Fibroblast of lung (primary cell): ENCODE measurements at regions not wholly inside any gene's neighbourhood (a gene's known extent, or its start where the extent isn't known, plus 50 kb on each side); places are given as distances from the start of the nearest gene placed in this dataset.

Experiments used
- DNase-seq, 2 donors: peaks; one replicate each; pipeline versions ENCODE4 v3.0.0 to v3.0.0-alpha.2; 2010; ENCODE audit warnings: low read depth in 2 of 2
- H2AFZ ChIP-seq: 2 replicates; pipeline ENCODE4 v1.5.1; 2012; ENCODE audit warnings: low read length, control low read depth, inconsistent platforms
- H3K27ac ChIP-seq: 2 replicates; pipeline ENCODE4 v1.5.1; 2011; ENCODE audit warnings: low read length, control low read depth; ENCODE audit not compliant: insufficient read depth
- H3K27me3 ChIP-seq: 2 replicates; pipeline ENCODE4 v1.5.1; 2011; ENCODE audit warnings: mild to moderate bottlenecking, low read length; ENCODE audit not compliant: control insufficient read depth, insufficient read depth
- H3K36me3 ChIP-seq: 2 replicates; pipeline ENCODE4 v1.5.1; 2011; ENCODE audit warnings: low read length; ENCODE audit not compliant: control insufficient read depth, insufficient read depth
- H3K4me1 ChIP-seq: 2 replicates; pipeline ENCODE4 v1.5.1; 2011; ENCODE audit warnings: low read length; ENCODE audit not compliant: control insufficient read depth, insufficient read depth; ENCODE audit errors: extremely low read depth
- H3K4me2 ChIP-seq: 2 replicates; pipeline ENCODE4 v1.5.1; 2011; ENCODE audit warnings: low read length, control low read depth; ENCODE audit not compliant: insufficient read depth; ENCODE audit errors: extremely low read depth
- H3K4me3 ChIP-seq, 4 experiments: fragments of 200-600 bp in 1 of 4; sonication (generic) in 1 of 4; replicated peaks in 1 of 4; 2 replicates each; pipeline ENCODE4 v1.5.1; 2011 to 2016; ENCODE audit warnings: low read length in 4 of 4, low read depth in 3 of 4, mild to moderate bottlenecking in 3 of 4, control low read depth in 2 of 4, inconsistent platforms in 1 of 4, mixed read lengths in 1 of 4; ENCODE audit not compliant: insufficient read depth in 1 of 4; ENCODE audit errors: control extremely low read depth in 1 of 4
- H3K79me2 ChIP-seq: 2 replicates; pipeline ENCODE4 v1.5.1; 2012; ENCODE audit warnings: mild to moderate bottlenecking, low read length, inconsistent platforms; ENCODE audit not compliant: control insufficient read depth, insufficient read depth
- H3K9ac ChIP-seq: 2 replicates; pipeline ENCODE4 v1.5.1; 2011; ENCODE audit warnings: mild to moderate bottlenecking, low read length, control low read depth; ENCODE audit not compliant: insufficient read depth
- H3K9me3 ChIP-seq: 2 replicates; pipeline ENCODE4 v1.5.1; 2012; ENCODE audit warnings: low read depth, low read length; ENCODE audit not compliant: control insufficient read depth, insufficient read depth
- H4K20me1 ChIP-seq: 2 replicates; pipeline ENCODE4 v1.5.1; 2011; ENCODE audit warnings: low read length; ENCODE audit not compliant: control insufficient read depth, insufficient read depth; ENCODE audit errors: extremely low read depth
- CTCF ChIP-seq, 2 donors: IDR thresholded peaks in 1 of 2; conservative IDR thresholded peaks in 1 of 2; 1 replicate in 1 of 2; 2 replicates in 1 of 2; pipeline ENCODE4 v1.5.1; 2011 to 2012; ENCODE audit warnings: low read length in 2 of 2, control low read depth in 1 of 2, inconsistent platforms in 1 of 2, low read depth in 1 of 2, mild to moderate bottlenecking in 1 of 2
- EZH2 ChIP-seq: IDR thresholded peaks from 2 replicates; pipeline ENCODE4 v1.5.1; 2012; ENCODE audit warnings: low read length, control low read depth, mild to moderate bottlenecking; ENCODE audit errors: missing control alignments

- Histone ChIP-seq H3K9me3 (no peaks in the 10 kb centered on the region), H3K4me2 (no peak overlapping the region), H2AFZ (no peak overlapping the region), H3K79me2 (no peaks in the 10 kb centered on the region), H4K20me1 (no peaks in the 10 kb centered on the region), H3K27ac (no peak overlapping the region), H3K4me3 (no peak overlapping the region), H3K36me3 (no peaks in the 10 kb centered on the region), H3K27me3 (no peaks in the 10 kb centered on the region), H3K9ac (no peak overlapping the region), H3K4me1 (no peaks in the 10 kb centered on the region)
- no peak for DNase-seq
- no peak for TF ChIP-seq EZH2
- no peak for TF ChIP-seq CTCF (conservative IDR thresholded peaks at IDR 0.05 in 1 of 2, IDR thresholded peaks at IDR 0.05 in 1 of 2; ENCODE audit: low read depth in 1 of 2, low read length in 2 of 2)
Measured at GRCh38 chr18:10209302-10209701, 245.1 kb upstream of the APCDD1 start.

- Histone ChIP-seq H3K79me2 (no peaks in the 10 kb centered on the region), H3K4me1 (no peaks in the 10 kb centered on the region), H3K4me3 (no peak overlapping the region), H4K20me1 (no peaks in the 10 kb centered on the region), H3K9ac (no peak overlapping the region), H3K9me3 (no peaks in the 10 kb centered on the region), H3K27me3 (no peaks in the 10 kb centered on the region), H2AFZ (no peak overlapping the region), H3K27ac (no peak overlapping the region), H3K4me2 (no peak overlapping the region), H3K36me3 (no peaks in the 10 kb centered on the region)
- TF ChIP-seq EZH2 = no peak
- no peak for TF ChIP-seq CTCF (conservative IDR thresholded peaks at IDR 0.05 in 1 of 2, IDR thresholded peaks at IDR 0.05 in 1 of 2; ENCODE audit: low read depth in 1 of 2, low read length in 2 of 2)
- DNase-seq = no peak
Measured at GRCh38 chr18:10210057-10210633, 244.3 kb upstream of the APCDD1 start.

- no peak overlapping the region for H3K27ac ChIP-seq
- H3K79me2 ChIP-seq = no peaks in the 10 kb centered on the region
- H3K9ac ChIP-seq = no peak overlapping the region
- H3K4me1 ChIP-seq = no peaks in the 10 kb centered on the region
- H4K20me1 ChIP-seq = no peaks in the 10 kb centered on the region
- H3K36me3 ChIP-seq = no peaks in the 10 kb centered on the region
- H3K9me3 ChIP-seq = no peaks in the 10 kb centered on the region
- peaks cover 4% of the 10 kb centered on the region for H3K27me3 ChIP-seq
- peak overlapping the region; percentile 22 for H2AFZ ChIP-seq
- DNase-seq = peak in 1 of 2 donors; percentile 61
- H3K4me2 ChIP-seq = no peak overlapping the region
- no peak overlapping the region for H3K4me3 ChIP-seq
- TF ChIP-seq CTCF (conservative IDR thresholded peaks at IDR 0.05 in 1 of 2, IDR thresholded peaks at IDR 0.05 in 1 of 2; ENCODE audit: low read depth in 1 of 2, low read length in 2 of 2) (no peak), EZH2 (no peak)
Measured at GRCh38 chr18:10213526-10213925, 240.9 kb upstream of the APCDD1 start.
